ENCODE measurements at regions not wholly inside any gene's neighbourhood (a gene's known extent, or its start where the extent isn't known, plus 50 kb on each side); places are given as distances from the start of the nearest gene placed in this dataset.

DNA sequence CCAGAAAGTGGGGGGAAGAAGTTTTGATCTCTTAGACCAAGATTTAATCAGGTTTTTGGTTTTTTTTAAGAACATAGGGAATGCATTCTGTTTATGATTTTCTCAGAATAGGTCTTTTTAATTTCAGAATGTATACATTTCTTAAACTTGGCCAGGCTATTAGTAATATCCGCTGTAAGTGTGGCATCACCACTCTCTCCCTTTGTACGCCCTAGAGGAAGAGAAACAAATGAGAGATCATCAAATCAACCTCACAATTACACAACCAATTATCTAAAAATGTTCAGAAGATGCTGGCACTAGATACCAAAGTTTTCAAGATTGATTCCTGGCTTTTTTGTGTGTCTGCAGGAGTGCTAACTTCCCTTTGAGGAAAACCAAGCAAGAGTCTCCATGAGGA lies 70.0 kb downstream of the KLF6 start:
- H3K36me3 ChIP-seq = no peaks in the 10 kb centered on the region
- peaks cover 0 to under 1% (median 0%) of the 10 kb centered on the region in 12 donors for H3K4me1 ChIP-seq
- no peak for TF ChIP-seq POLR2A (IDR thresholded peaks at IDR 0.05)
- TF ChIP-seq, protein P1, sequence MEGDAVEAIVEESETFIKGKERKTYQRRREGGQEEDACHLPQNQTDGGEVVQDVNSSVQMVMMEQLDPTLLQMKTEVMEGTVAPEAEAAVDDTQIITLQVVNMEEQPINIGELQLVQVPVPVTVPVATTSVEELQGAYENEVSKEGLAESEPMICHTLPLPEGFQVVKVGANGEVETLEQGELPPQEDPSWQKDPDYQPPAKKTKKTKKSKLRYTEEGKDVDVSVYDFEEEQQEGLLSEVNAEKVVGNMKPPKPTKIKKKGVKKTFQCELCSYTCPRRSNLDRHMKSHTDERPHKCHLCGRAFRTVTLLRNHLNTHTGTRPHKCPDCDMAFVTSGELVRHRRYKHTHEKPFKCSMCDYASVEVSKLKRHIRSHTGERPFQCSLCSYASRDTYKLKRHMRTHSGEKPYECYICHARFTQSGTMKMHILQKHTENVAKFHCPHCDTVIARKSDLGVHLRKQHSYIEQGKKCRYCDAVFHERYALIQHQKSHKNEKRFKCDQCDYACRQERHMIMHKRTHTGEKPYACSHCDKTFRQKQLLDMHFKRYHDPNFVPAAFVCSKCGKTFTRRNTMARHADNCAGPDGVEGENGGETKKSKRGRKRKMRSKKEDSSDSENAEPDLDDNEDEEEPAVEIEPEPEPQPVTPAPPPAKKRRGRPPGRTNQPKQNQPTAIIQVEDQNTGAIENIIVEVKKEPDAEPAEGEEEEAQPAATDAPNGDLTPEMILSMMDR (IDR thresholded peaks at IDR 0.05) = no peak
- intact Hi-C loops (cut with DNase I) = no loop called here
- WGBS, 4 donors = 93 to 100% (median 95%) methylated on average over 2 of the region's 2 CpGs
- no peak overlapping the region for H3K27ac ChIP-seq
- H3K27me3 ChIP-seq = no peaks in the 10 kb centered on the region
- ATAC-seq (no peak), DNase-seq (no peak)
- no peak overlapping the region for H3K4me3 ChIP-seq
- H3K9me3 ChIP-seq = peaks cover 0 to 15% (median 4%) of the 10 kb centered on the region in 12 donors

GRCh38 chr10:3714531-3714930 lies 70.5 kb downstream of the KLF6 start:
- TF ChIP-seq, protein P1 (IDR thresholded peaks at IDR 0.05) = no peak
- TF ChIP-seq POLR2A (IDR thresholded peaks at IDR 0.05) = no peak
- no peaks in the 10 kb centered on the region for H3K27me3 ChIP-seq
- intact Hi-C loops (cut with DNase I) = no loop called here
- ATAC-seq (no peak), DNase-seq (no peak)
- no peaks in the 10 kb centered on the region for H3K4me1 ChIP-seq
- H3K36me3 ChIP-seq = no peaks in the 10 kb centered on the region
- peaks cover 0 to 15% (median 4%) of the 10 kb centered on the region in 12 donors for H3K9me3 ChIP-seq
- H3K4me3 ChIP-seq = no peak overlapping the region
- 85 to 91% (median 88%) methylated on average over 6 of the region's 6 CpGs for WGBS, 4 donors
- no peak overlapping the region for H3K27ac ChIP-seq

GRCh38 chr10:3712707-3713106 lies 72.3 kb downstream of the KLF6 start:
- WGBS, 4 donors = 99 to 100% (median 100%) methylated on average over 1 of the region's 1 CpG
- no peak for ATAC-seq

DNA sequence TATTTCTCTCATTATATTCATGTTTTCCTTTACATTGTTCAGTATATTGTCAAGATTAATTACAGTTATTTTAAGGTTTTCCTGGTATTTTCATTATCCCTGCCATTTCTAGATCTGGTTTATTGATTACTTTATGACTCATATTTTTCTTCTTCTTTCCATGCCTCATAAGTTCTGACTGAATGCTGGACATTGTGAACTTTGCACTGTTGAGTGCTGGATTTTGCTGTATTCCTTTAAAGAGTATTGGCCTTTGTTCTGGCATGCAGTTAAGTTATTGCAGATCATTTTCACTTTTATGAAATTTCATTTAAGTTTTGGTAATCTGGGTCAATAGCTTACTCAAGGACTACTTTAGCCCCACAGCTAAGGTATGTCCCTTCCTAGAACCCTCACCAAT lies 73.1 kb downstream of the KLF6 start:
- H3K4me3 ChIP-seq = no peak overlapping the region
- intact Hi-C loops (cut with DNase I) = no loop called here
- ATAC-seq (no peak), DNase-seq (no peak)
- no peaks in the 10 kb centered on the region for H3K27me3 ChIP-seq
- no peaks in the 10 kb centered on the region for H3K36me3 ChIP-seq
- no peak for TF ChIP-seq POLR2A (IDR thresholded peaks at IDR 0.05)
- TF ChIP-seq, protein P1 (IDR thresholded peaks at IDR 0.05) = no peak
- H3K27ac ChIP-seq = no peak overlapping the region
- H3K9me3 ChIP-seq = peaks cover 0 to 15% (median 4%) of the 10 kb centered on the region in 12 donors
- H3K4me1 ChIP-seq = no peaks in the 10 kb centered on the region

More at GRCh38 chr10:3712707-3713106, 72.3 kb downstream of the KLF6 start:
- Histone ChIP-seq H3K9me3 (peaks cover 0 to 15% (median 4%) of the 10 kb centered on the region in 12 donors), H3K4me1 (no peaks in the 10 kb centered on the region), H3K36me3 (no peaks in the 10 kb centered on the region), H3K27ac (no peak overlapping the region), H3K4me3 (no peak overlapping the region), H3K27me3 (no peaks in the 10 kb centered on the region)
- intact Hi-C loops (cut with DNase I) = no loop called here
- TF ChIP-seq POLR2A (IDR thresholded peaks at IDR 0.05) = no peak
- TF ChIP-seq, protein P1 (IDR thresholded peaks at IDR 0.05) = no peak
- DNase-seq = no peak

Data from heart left ventricle (tissue), 16 donors.